ENCODE measurements at regions not wholly inside any gene's neighbourhood (a gene's known extent, or its start where the extent isn't known, plus 50 kb on each side); places are given as distances from the start of the nearest gene placed in this dataset.

- TF ChIP-seq ATF3 (IDR thresholded peaks at IDR 0.05) (no peak), CTCF (IDR thresholded peaks at IDR 0.05; ENCODE audit: low read depth, low read length, missing input control) (no peak), GABPA (IDR thresholded peaks at IDR 0.05 in 1 of 2, conservative IDR thresholded peaks at IDR 0.05 in 1 of 2) (no peak), REST (IDR thresholded peaks at IDR 0.05) (no peak), MAX (IDR thresholded peaks at IDR 0.05) (no peak), TAF1 (conservative IDR thresholded peaks at IDR 0.05) (no peak), EGR1 (IDR thresholded peaks at IDR 0.05; ENCODE audit: low read depth in 2 of 2) (no peak), YY1 (IDR thresholded peaks at IDR 0.05) (no peak), JUND (IDR thresholded peaks at IDR 0.05) (no peak), HNF4A (conservative IDR thresholded peaks at IDR 0.05) (no peak)
Observed at GRCh38 chr5:32510860-32511259, 66.3 kb upstream of the ZFR start.

Data from liver (tissue), 3 donors.